ENCODE measurements at regions not wholly inside any gene's neighbourhood (a gene's known extent, or its start where the extent isn't known, plus 50 kb on each side); places are given as distances from the start of the nearest gene placed in this dataset.
"Not testable (repeated sequence)": the region's sequence is repeated elsewhere in the genome, so short reads cannot be mapped to it uniquely, and the experiment has no call there.

DNA sequence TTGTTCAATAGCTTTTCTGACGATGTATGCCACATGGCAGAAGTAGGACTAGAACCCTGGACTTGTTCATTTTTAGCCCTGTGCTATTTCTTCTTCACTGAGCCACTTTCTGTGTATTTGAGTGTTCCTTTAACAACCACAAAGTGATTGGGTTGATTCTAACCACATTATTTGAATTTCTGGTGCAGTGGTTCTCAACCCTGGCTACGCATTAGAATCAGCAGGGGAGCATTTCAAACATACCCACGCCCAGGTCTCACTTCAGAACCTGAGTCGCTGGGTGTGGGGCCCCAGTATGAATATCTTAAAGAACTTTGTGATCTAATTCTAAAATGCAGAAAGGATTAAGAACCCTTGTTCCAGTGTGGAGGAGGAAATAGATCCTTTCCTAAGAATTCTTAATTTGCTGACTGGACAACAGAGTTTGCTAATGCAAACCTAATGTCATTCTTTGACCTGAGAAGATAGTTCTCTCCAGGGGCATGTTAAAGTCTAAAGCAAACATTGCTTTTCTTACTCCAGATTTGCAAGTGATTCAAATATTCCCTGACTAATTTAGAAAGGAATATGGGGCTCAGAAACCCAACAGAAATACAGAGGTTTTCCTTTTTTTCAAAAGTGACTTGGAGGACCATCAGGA, 75.4 kb upstream of the GDNF start:
- no peak for DNase-seq (ENCODE audit: low read depth in 2 of 2)

GRCh38 chr5:37909610-37910266, 69.9 kb upstream of the GDNF start:
- not testable (repeated sequence) for DNase-seq (ENCODE audit: low read depth in 2 of 2)

- DNase-seq (ENCODE audit: low read depth in 2 of 2): no peak
Measured at GRCh38 chr5:37906416-37906815, 66.6 kb upstream of the GDNF start.

- no peak for DNase-seq (ENCODE audit: low read depth in 2 of 2)
Measured at GRCh38 chr5:37905230-37905629, 65.4 kb upstream of the GDNF start.

DNA sequence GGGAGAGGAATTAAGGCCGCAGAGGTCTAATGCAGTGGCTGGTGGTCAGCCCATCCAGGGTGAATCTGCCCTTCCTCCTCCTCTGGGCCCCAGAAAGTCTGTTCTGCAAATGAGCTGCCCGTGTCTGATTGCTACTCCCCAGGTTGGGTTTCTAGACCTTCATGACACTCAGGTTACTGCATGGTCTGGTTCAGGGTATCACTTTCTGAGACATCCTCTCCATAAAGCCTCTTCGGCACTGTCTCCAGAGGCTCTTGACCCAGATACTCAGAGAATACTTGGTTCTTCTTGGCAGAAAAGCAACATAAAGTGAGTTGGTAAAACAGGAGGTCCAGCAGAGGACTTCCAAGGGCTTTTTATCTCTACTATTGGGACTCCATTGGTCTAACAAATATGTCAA, 62.5 kb upstream of the GDNF start:
- DNase-seq (ENCODE audit: low read depth in 2 of 2): no peak

GRCh38 chr5:37900692-37901091, 60.9 kb upstream of the GDNF start:
- no peak for DNase-seq (ENCODE audit: low read depth in 2 of 2)

DNA sequence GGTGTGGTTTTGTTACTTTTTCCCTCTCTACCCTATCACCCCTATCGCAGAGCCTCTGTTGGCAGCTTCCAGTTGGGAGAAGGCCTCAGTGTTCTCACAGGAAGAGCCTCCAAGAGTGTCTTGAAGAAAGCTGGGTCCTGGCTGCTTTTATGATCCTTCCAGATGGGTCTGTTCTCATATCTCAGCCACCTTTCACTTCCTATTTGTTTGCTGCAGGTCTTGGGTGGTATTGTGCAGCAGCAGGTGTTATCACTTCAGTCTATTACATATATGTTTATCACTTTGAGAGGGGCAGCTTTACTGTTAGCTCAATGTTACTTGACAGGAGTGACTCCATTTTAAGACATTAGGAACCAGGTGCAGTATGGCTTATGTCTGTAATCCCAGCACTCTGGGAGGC, 59.2 kb upstream of the GDNF start:
- no peak for DNase-seq (ENCODE audit: low read depth in 2 of 2)

DNA sequence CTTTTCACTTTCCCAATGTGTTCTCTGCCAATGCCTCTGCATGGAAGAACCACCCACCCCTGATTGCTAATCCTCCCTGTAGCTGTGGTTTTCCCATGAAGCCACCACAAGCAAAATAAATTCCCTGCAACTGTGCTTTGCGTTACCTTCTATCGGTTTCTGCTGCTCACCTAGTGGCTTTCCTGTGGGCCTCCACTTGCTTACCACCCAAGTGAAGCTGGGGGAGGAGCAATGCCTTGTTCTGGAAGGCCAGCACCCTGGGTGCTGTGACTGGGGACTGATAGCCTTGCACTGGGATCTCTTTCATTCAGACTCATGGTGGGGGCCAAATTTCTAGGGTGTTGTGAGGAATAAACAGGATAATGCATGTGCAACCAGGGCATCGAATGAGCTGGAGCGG, 56.3 kb upstream of the GDNF start:
- no peak for DNase-seq (ENCODE audit: low read depth in 2 of 2)

DNA sequence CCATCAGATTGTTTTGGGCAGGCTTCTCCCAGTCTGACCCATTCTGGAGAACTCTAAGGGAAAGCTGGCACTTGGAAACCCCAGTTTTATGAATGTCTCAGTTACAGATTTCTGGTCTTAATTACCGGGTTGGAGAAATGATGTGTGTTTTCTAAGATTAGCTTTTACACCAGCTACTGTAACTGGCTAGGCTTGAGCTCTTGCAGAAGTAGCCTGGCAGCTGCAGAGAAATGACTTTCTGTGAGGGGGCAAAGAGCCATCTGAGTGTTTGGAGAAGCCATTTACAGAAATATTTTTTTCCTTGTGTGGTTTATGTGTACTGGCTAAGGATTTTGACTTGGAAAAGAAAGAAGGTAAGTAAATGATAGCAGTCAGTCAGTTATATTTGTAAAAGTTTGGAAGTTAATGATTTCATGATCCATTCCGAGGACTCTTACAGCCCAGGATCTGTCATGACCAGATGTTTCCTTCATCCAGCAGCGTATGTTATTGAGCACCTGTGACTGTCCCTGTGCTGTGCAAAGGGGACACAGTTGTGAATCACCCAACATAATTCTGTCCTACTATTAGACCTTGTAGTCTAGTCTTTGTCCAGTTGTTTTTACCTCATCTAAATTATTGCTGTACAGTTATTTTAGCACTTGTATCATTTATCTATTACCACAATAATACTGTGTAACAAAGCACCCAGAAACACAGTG, 53.7 kb upstream of the GDNF start:
- no peak for DNase-seq (ENCODE audit: low read depth in 2 of 2)

- no peak for DNase-seq (ENCODE audit: low read depth in 2 of 2)
Measured at GRCh38 chr5:37892586-37892985, 52.7 kb upstream of the GDNF start.

GRCh38 chr5:37891832-37892231, 52.0 kb upstream of the GDNF start:
- DNase-seq (ENCODE audit: low read depth in 2 of 2): no peak

GRCh38 chr5:37889612-37890317, 49.9 kb upstream of the GDNF start:
- DNase-seq (ENCODE audit: low read depth in 2 of 2): no peak
